22Rv1 (cell line): ENCODE measurements at regions not wholly inside any gene's neighbourhood (a gene's known extent, or its start where the extent isn't known, plus 50 kb on each side); places are given as distances from the start of the nearest gene placed in this dataset.

ENCODE experiments used
- CTCF ChIP-seq: fragments of 450-650 bp; IDR thresholded peaks from 2 replicates; pipeline ENCODE4 v1.5.1; 2017; ENCODE audit warnings: mild to moderate bottlenecking
- ZFX ChIP-seq: fragments of 450-650 bp; IDR thresholded peaks from 2 replicates; pipeline ENCODE4 v1.6.1; 2017; ENCODE audit warnings: antibody characterized with exemption, borderline replicate concordance

- no peak for TF ChIP-seq CTCF
- TF ChIP-seq ZFX: no peak
Observed at GRCh38 chr2:40639320-40639719, 187.4 kb upstream of the SLC8A1 start.
